SK-N-SH (cell line): ENCODE measurements at regions not wholly inside any gene's neighbourhood (a gene's known extent, or its start where the extent isn't known, plus 50 kb on each side); places are given as distances from the start of the nearest gene placed in this dataset.

Experiments used
- CTCF ChIP-seq: fragments of 200-600 bp; sonication (generic); IDR thresholded peaks from 2 replicates; pipeline ENCODE4 v1.6.1; 2017; ENCODE audit warnings: antibody characterized with exemption, mild to moderate bottlenecking, moderate library complexity
- GABPA ChIP-seq: IDR thresholded peaks from 2 replicates; pipeline ENCODE4 v1.4.0; 2012; ENCODE audit warnings: low read depth, mild to moderate bottlenecking
- IRF3 ChIP-seq: fragments of 150-350 bp; IDR thresholded peaks from 2 replicates; pipeline ENCODE4 v1.6.1; 2016; ENCODE audit warnings: mild to moderate bottlenecking, low read depth, low read length
- POLR2AphosphoS5 ChIP-seq: IDR thresholded peaks from 2 replicates; pipeline ENCODE4 v1.6.1; 2012; ENCODE audit warnings: low read depth, low read length
- RCOR1 ChIP-seq: fragments of 150-350 bp; IDR thresholded peaks from 2 replicates; pipeline ENCODE4 v1.6.1; 2017; ENCODE audit warnings: antibody characterized with exemption, low read length
- REST ChIP-seq: IDR thresholded peaks from 2 replicates; pipeline ENCODE4 v1.6.1; 2012; ENCODE audit warnings: mild to moderate bottlenecking, low read depth, low read length, moderate library complexity
- RFX5 ChIP-seq: IDR thresholded peaks from 2 replicates; pipeline ENCODE4 v1.6.1; 2012; ENCODE audit warnings: mild to moderate bottlenecking, improper control_type of control experiment, low read length
- SIN3A ChIP-seq: IDR thresholded peaks from 2 replicates; pipeline ENCODE4 v1.6.1; 2012; ENCODE audit warnings: low read depth, mild to moderate bottlenecking, low read length, moderate library complexity, borderline replicate concordance
- SMC3 ChIP-seq: IDR thresholded peaks from 2 replicates; pipeline ENCODE4 v1.6.1; 2012; ENCODE audit warnings: low read depth, low read length, improper control_type of control experiment
- TAF1 ChIP-seq: IDR thresholded peaks from 2 replicates; pipeline ENCODE4 v1.6.1; 2012; ENCODE audit warnings: low read depth, mild to moderate bottlenecking, low read length, moderate library complexity, borderline replicate concordance
- TEAD4 ChIP-seq: IDR thresholded peaks from 2 replicates; pipeline ENCODE4 v1.4.0; 2012; ENCODE audit warnings: mild to moderate bottlenecking, borderline replicate concordance; ENCODE audit not compliant: insufficient read depth
- USF2 ChIP-seq: fragments of 150-350 bp; IDR thresholded peaks from 2 replicates; pipeline ENCODE4 v1.6.1; 2017; ENCODE audit warnings: antibody characterized with exemption, low read length, low read depth, borderline replicate concordance

GRCh38 chr10:29389493-29389892 lies 100.6 kb downstream of the LYZL1 start:
- no peak for TF ChIP-seq CTCF
- no peak for TF ChIP-seq RCOR1
- TF ChIP-seq REST: no peak
- TF ChIP-seq SMC3: no peak
- TF ChIP-seq TEAD4: no peak
- no peak for TF ChIP-seq IRF3
- no peak for TF ChIP-seq TAF1
- TF ChIP-seq RFX5: no peak
- no peak for TF ChIP-seq USF2
- no peak for TF ChIP-seq GABPA
- TF ChIP-seq SIN3A: no peak
- no peak for TF ChIP-seq POLR2AphosphoS5
